ENCODE measurements at regions not wholly inside any gene's neighbourhood (a gene's known extent, or its start where the extent isn't known, plus 50 kb on each side); places are given as distances from the start of the nearest gene placed in this dataset.

DNA sequence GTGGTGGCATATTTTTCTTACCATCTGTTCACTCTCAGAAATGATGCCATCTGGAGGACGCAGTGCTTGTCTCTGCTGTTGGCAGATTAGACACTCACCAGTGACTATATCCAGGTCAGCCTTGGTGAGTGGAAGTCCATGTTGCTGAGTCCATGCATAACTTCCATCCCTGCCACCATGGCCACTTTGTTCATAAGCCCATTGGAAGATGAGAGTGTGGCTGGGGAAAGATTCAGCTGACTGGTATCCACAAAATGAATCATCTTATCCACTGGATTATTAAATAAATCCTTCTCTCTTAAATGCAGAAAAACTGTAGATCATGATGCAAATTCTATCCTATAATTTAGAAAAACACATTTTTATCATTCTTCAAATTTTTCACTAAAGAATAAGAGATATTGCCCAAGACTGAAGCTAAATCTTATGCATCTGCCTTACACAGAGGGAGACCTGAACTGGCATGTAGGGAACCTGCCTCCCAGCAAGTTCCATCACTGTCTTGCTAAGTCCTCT lies 726.9 kb downstream of the TNS3 start:
- DNase-seq: no peak

GRCh38 chr7:46853451-46853850 lies 728.5 kb downstream of the TNS3 start:
- DNase-seq: no peak

GRCh38 chr7:46852795-46853194 lies 729.1 kb downstream of the TNS3 start:
- peak; percentile 60 for DNase-seq

GRCh38 chr7:46850563-46851330 lies 731.2 kb downstream of the TNS3 start:
- DNase-seq: no peak

DNA sequence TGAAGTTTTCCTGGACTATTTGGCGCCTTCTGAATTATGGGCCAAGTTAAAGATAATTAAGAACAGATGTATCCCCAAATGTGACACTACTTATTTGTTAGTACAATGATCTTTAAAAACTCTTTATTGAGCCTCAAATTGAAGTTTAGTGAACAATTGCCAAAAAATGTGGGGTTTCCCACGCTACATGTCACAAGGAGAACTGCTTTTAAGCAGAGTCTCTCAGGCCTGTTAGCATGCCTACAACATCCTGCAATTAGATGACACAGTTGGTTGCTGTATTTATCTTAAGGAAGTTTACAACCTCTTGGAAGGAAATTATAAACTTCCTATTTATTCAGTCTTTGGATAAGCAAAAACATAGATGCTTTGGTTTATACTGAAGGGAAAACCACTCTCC lies 733.0 kb downstream of the TNS3 start:
- DNase-seq: no peak

DNA sequence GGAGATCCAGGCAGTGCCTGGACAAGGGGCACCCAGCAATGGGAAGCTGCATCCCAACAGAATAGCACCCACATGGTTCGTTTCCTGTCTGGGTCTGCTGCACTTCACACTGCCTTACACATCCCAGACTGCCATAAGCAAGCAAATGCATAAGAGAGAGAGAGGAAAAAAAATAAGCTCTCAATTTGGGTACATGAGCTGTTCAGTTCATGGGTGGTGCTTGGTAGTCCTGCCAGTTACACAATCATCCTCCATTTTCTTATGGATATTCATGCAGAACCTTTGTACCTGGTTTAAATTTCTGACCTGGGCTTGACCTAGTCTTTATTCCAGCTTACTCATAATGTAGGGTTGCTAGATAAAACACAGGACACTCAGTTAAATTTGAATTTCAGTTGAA lies 733.6 kb downstream of the TNS3 start:
- DNase-seq: no peak

DNA sequence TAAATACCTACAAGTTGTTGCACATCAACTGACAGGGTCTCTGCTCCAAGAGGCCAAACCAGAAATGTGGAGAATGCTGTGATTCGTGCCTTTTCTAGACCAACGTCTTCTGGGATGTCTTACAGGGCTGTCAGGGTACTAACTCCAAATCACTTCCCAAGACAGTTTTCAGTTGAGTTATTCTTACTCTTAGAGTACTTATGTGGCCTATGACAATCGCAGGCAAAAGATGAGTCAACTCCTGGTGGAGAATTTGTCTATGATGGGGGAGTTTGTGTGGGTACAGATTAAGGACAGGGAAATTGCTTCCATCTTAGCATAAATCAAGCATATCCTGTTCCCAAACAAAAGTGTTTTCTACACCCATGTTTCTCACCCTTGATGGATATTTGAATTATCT lies 734.8 kb downstream of the TNS3 start:
- no peak for DNase-seq

- no peak for DNase-seq
Measured at GRCh38 chr7:46844486-46844885, 737.4 kb downstream of the TNS3 start.

GRCh38 chr7:46841248-46841647 lies 740.7 kb downstream of the TNS3 start:
- DNase-seq: no peak

GRCh38 chr7:46839651-46840050 lies 742.3 kb downstream of the TNS3 start:
- no peak for DNase-seq

DNA sequence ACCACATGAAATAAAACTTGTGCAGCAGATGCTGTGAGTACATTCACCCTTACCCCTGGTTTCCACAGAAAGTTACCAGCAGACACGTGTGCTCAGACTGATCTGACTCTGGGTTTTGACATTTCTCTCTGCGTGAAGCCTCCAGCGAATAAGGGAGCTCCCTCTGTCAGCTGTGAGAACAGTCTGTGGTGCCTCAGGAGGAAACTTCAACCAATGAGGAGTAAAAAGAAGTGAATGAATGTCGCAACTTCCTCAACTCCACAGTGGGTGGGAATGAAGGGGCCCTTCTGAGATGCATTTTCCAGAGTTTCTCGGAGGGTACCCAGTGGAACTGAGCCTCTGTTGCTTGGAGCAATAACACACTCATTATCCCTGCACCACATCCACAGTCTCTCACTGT lies 743.4 kb downstream of the TNS3 start:
- no peak for DNase-seq

- DNase-seq: no peak
Measured at GRCh38 chr7:46835556-46835955, 746.4 kb downstream of the TNS3 start.

- DNase-seq: no peak
Measured at GRCh38 chr7:46834921-46835320, 747.0 kb downstream of the TNS3 start.

- no peak for DNase-seq
Measured at GRCh38 chr7:46833197-46833596, 748.7 kb downstream of the TNS3 start.

- DNase-seq: no peak
Measured at GRCh38 chr7:46832136-46832535, 749.8 kb downstream of the TNS3 start.

DNA sequence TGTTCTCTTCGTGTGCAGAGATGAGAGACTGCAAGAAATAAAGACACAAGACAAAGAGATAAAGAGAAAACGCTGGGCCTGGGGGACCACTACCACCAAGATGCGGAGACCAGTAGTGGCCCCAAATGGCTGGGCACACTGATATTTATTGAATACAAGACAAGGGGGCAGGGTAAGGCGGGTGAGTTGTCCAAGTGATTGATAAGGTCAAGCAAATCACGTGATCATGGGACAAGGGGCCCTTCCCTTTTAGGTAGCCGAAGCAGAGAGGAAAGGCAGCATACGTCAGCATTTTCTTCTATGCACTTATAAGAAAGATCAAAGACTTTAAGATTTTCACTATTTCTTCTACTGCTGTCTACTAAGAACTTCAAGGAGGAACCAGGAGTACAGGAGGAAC lies 762.1 kb downstream of the TNS3 start:
- no peak for DNase-seq

DNA sequence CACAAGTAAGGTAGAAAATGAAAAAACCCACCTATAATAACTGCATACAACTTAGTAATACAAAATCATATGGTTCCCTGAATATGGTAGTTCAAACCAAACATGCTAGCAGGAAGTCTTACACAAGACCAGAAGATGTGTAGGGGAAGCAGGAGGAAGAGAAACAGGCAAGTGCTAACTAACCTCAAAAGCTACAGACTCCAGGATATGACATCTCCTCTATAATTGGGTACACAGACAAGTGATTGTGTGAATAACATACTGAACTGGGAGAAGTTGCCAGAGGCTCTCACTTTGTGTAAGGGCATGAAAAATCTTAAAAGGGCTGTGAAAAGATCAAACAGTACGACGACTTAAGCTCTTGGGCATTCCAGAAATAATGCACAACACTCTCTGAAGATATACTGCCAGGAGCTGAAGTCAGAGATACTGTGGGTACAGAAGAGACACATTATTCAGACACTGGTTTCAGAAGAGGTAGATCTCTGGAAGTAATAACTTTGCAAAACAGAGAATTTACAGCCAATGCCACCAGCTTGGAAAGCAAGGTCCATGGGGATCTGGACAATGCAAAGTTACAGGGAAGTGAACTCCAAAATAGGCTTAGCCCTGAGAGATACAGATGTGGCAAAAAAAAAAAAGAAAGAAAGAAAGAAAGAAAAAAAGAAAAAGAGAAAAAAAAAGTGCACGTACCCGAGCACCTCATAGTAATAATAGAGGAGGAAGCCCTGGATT lies 767.2 kb downstream of the TNS3 start:
- no peak for DNase-seq

DNA sequence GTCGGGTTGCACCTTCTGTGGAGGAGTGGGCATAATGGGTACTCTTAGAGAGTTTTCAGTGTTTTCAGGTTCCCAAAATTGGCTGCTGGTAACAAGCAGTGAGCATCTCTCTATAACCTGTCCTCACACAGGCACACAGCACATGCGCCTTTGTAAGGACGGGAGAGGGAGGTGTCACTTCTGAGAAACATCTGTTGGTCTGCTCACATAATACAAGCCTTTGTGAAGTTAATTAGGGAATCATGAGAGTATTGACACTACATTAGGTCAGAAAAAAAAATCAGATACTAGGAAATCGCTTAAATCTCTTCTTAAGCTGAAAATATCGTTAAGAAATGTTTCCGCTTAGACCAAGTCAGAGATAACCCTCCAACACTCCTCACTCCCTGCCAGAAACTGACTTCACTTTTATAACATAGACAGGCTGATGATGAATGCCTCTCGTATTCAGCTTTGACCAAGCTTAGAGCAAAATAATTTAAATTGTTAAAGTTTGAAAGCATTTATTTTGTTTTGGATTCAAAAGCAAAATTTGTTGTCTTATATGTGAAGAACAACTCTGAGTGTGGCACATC lies 769.7 kb downstream of the TNS3 start:
- no peak for DNase-seq

GRCh38 chr7:46811529-46811928 lies 770.4 kb downstream of the TNS3 start:
- peak; percentile 83 for DNase-seq

DNA sequence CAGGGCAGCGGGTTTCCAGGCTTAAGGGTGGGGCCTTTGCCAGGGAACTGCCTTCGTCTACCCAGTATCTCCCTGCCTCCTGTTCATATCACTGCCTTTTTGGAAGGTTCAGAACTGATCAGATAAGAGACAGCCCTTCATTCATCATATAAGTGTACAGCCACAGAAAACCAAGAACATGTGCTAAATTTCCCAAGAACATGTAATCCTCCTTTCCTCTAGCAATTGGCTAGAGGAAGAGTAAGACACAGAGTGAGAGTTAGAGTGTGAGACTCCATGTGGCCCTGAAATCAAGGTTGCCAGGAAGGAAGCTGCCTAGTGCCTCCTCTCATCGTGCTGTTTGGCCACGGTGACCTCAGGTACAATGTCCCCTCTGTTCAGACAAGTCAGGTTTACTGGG lies 770.9 kb downstream of the TNS3 start:
- no peak for DNase-seq

DNA sequence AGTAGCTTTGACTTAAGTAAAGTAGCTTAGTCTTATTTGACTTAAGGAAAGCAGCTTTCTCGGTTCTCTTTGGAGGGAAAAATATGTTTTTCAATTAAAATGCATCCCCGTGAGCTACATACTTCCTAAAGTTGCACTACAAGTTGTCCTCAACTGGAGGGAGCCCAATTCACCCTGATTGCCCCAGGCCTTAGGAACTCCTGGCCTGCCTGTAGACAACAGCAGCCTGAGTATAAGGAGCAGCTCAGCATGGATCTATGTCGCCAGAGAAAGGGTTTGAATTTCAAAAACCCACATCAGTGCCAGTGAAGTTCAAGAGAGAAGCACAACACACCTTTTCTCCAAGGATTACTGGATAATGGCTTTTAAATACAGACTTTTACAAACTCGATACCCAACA lies 772.0 kb downstream of the TNS3 start:
- DNase-seq: peak; percentile 54

- DNase-seq: no peak
Measured at GRCh38 chr7:46806856-46807255, 775.1 kb downstream of the TNS3 start.

DNA sequence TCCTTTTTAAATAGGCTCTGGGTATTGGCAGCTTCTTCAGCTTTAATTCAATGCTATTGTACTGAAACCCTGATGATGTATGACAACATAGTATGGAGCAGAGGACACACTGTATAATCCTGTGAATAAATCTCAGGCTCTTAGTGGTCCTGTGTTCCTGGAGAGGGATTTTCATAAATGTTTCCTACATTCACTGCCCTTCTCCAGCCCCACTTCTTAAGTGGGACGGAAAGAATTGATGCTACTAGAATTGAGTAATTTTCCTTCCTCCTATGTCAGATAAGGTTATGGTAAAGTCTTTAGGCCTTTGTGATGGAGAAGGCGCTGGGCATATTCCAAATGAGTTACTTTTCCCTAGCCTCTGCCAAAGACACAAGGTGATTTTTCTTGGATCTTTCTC lies 779.4 kb downstream of the TNS3 start:
- no peak for DNase-seq

- no peak for DNase-seq
Measured at GRCh38 chr7:46791188-46791587, 790.7 kb downstream of the TNS3 start.

Measured in islet precursor cell (in vitro differentiated cells).